HG02840 (cell line): ENCODE measurements at regions not wholly inside any gene's neighbourhood (a gene's known extent, or its start where the extent isn't known, plus 50 kb on each side); places are given as distances from the start of the nearest gene placed in this dataset.

Source experiments
- ATAC-seq: cut with Tn5 transposase; IDR thresholded peaks from one replicate; pipeline ENCODE4 v1.9.1; 2021; ENCODE audit warnings: mild to moderate bottlenecking, moderate library complexity, moderate number of reproducible peaks; ENCODE audit not compliant: unreplicated experiment, low FRiP score

- no peak for ATAC-seq
Observed at GRCh38 chr13:79691826-79692225, 210.9 kb downstream of the NDFIP2 start.

GRCh38 chr13:79688741-79689140 lies 207.8 kb downstream of the NDFIP2 start:
- no peak for ATAC-seq

GRCh38 chr13:79686441-79686840 lies 205.5 kb downstream of the NDFIP2 start:
- no peak for ATAC-seq

GRCh38 chr13:79684371-79684770 lies 203.4 kb downstream of the NDFIP2 start:
- ATAC-seq = no peak

- ATAC-seq = no peak
Observed at GRCh38 chr13:79682164-79682563, 201.2 kb downstream of the NDFIP2 start.

- ATAC-seq = no peak
Observed at GRCh38 chr13:79681069-79681468, 200.1 kb downstream of the NDFIP2 start.

- ATAC-seq = no peak
Observed at GRCh38 chr13:79680485-79680884, 199.5 kb downstream of the NDFIP2 start.

- ATAC-seq = no peak
Observed at GRCh38 chr13:79679334-79679733, 198.4 kb downstream of the NDFIP2 start.

- ATAC-seq = no peak
Observed at GRCh38 chr13:79678100-79678499, 197.1 kb downstream of the NDFIP2 start.

GRCh38 chr13:79675931-79676660 lies 195.1 kb downstream of the NDFIP2 start:
- ATAC-seq = no peak

GRCh38 chr13:79674765-79675515 lies 194.0 kb downstream of the NDFIP2 start:
- ATAC-seq = no peak

GRCh38 chr13:79673993-79674377 lies 193.0 kb downstream of the NDFIP2 start:
- ATAC-seq = no peak

GRCh38 chr13:79673310-79673992 lies 192.5 kb downstream of the NDFIP2 start:
- ATAC-seq = no peak

GRCh38 chr13:79671420-79671819 lies 190.5 kb downstream of the NDFIP2 start:
- ATAC-seq = no peak

- no peak for ATAC-seq
Observed at GRCh38 chr13:79668201-79668752, 187.3 kb downstream of the NDFIP2 start.

GRCh38 chr13:79667771-79668170 lies 186.8 kb downstream of the NDFIP2 start:
- ATAC-seq = no peak

GRCh38 chr13:79663977-79664636 lies 183.2 kb downstream of the NDFIP2 start:
- no peak for ATAC-seq

- ATAC-seq = no peak
Observed at GRCh38 chr13:79663435-79663834, 182.5 kb downstream of the NDFIP2 start.

- ATAC-seq = no peak
Observed at GRCh38 chr13:79662882-79663281, 181.9 kb downstream of the NDFIP2 start.

GRCh38 chr13:79660361-79660760 lies 179.4 kb downstream of the NDFIP2 start:
- ATAC-seq = no peak

GRCh38 chr13:79659121-79659521 lies 178.2 kb downstream of the NDFIP2 start:
- no peak for ATAC-seq
